Fibroblast of lung (primary cell): ENCODE measurements at regions not wholly inside any gene's neighbourhood (a gene's known extent, or its start where the extent isn't known, plus 50 kb on each side); places are given as distances from the start of the nearest gene placed in this dataset.

Experiments
- CTCF ChIP-seq, 2 donors: IDR thresholded peaks in 1 of 2; conservative IDR thresholded peaks in 1 of 2; 1 replicate in 1 of 2; 2 replicates in 1 of 2; pipeline ENCODE4 v1.5.1; 2011 to 2012; ENCODE audit warnings: low read length in 2 of 2, control low read depth in 1 of 2, inconsistent platforms in 1 of 2, low read depth in 1 of 2, mild to moderate bottlenecking in 1 of 2
- EZH2 ChIP-seq: IDR thresholded peaks from 2 replicates; pipeline ENCODE4 v1.5.1; 2012; ENCODE audit warnings: low read length, control low read depth, mild to moderate bottlenecking; ENCODE audit errors: missing control alignments

- TF ChIP-seq CTCF (conservative IDR thresholded peaks at IDR 0.05 in 1 of 2, IDR thresholded peaks at IDR 0.05 in 1 of 2; ENCODE audit: low read depth in 1 of 2, low read length in 2 of 2) (no peak), EZH2 (no peak)
Measured at GRCh38 chr9:81207651-81208050, 481.7 kb downstream of the TLE1 start.
